ENCODE measurements at regions not wholly inside any gene's neighbourhood (a gene's known extent, or its start where the extent isn't known, plus 50 kb on each side); places are given as distances from the start of the nearest gene placed in this dataset.

- Mint-ChIP-seq H3K4me1 (no peaks in the 10 kb centered on the region), H3K27me3 (no peaks in the 10 kb centered on the region), H3K27ac (no peak overlapping the region), H3K4me3 (no peak overlapping the region), H3K36me3 (ENCODE audit: low read depth) (no peaks in the 10 kb centered on the region), H3K9me3 (no peaks in the 10 kb centered on the region)
- no peak for ATAC-seq
- no peak for DNase-seq
Measured at GRCh38 chr4:133981327-133981726, 220.3 kb downstream of the PABPC4L start.

- no peaks in the 10 kb centered on the region for H3K36me3 Mint-ChIP-seq (ENCODE audit: low read depth)
- DNase-seq: no peak
- ATAC-seq: no peak
- H3K27me3 Mint-ChIP-seq: no peaks in the 10 kb centered on the region
- peaks cover 5% of the 10 kb centered on the region for H3K9me3 Mint-ChIP-seq
- H3K4me3 Mint-ChIP-seq: no peak overlapping the region
- no peaks in the 10 kb centered on the region for H3K4me1 Mint-ChIP-seq
- no peak overlapping the region for H3K27ac Mint-ChIP-seq
Measured at GRCh38 chr4:133972586-133972985, 229.0 kb downstream of the PABPC4L start.

GRCh38 chr4:133969202-133969848 is 232.3 kb downstream of the PABPC4L start:
- DNase-seq: no peak
- H3K9me3 Mint-ChIP-seq: peaks cover 15% of the 10 kb centered on the region
- no peaks in the 10 kb centered on the region for H3K27me3 Mint-ChIP-seq
- no peak for ATAC-seq
- no peak overlapping the region for H3K27ac Mint-ChIP-seq
- no peaks in the 10 kb centered on the region for H3K36me3 Mint-ChIP-seq (ENCODE audit: low read depth)
- no peaks in the 10 kb centered on the region for H3K4me1 Mint-ChIP-seq
- no peak overlapping the region for H3K4me3 Mint-ChIP-seq

GRCh38 chr4:133968174-133968573 is 233.4 kb downstream of the PABPC4L start:
- no peak overlapping the region for H3K4me3 Mint-ChIP-seq
- H3K4me1 Mint-ChIP-seq: no peaks in the 10 kb centered on the region
- ATAC-seq (no peak), DNase-seq (no peak)
- H3K36me3 Mint-ChIP-seq (ENCODE audit: low read depth): no peaks in the 10 kb centered on the region
- H3K9me3 Mint-ChIP-seq: peaks cover 21% of the 10 kb centered on the region
- no peak overlapping the region for H3K27ac Mint-ChIP-seq
- no peaks in the 10 kb centered on the region for H3K27me3 Mint-ChIP-seq

GRCh38 chr4:133960975-133961374 is 240.6 kb downstream of the PABPC4L start:
- H3K27me3 Mint-ChIP-seq: no peaks in the 10 kb centered on the region
- H3K9me3 Mint-ChIP-seq: peaks cover 27% of the 10 kb centered on the region
- ATAC-seq (no peak), DNase-seq (no peak)
- H3K4me1 Mint-ChIP-seq: no peaks in the 10 kb centered on the region
- H3K4me3 Mint-ChIP-seq: no peak overlapping the region
- H3K27ac Mint-ChIP-seq: no peak overlapping the region
- no peaks in the 10 kb centered on the region for H3K36me3 Mint-ChIP-seq (ENCODE audit: low read depth)

- DNase-seq (no peak), ATAC-seq (no peak)
- no peaks in the 10 kb centered on the region for H3K4me1 Mint-ChIP-seq
- H3K4me3 Mint-ChIP-seq: no peak overlapping the region
- H3K27ac Mint-ChIP-seq: no peak overlapping the region
- no peaks in the 10 kb centered on the region for H3K27me3 Mint-ChIP-seq
- H3K36me3 Mint-ChIP-seq (ENCODE audit: low read depth): no peaks in the 10 kb centered on the region
- peaks cover 8% of the 10 kb centered on the region for H3K9me3 Mint-ChIP-seq
Measured at GRCh38 chr4:133943081-133943480, 258.5 kb downstream of the PABPC4L start.

- Mint-ChIP-seq H3K4me1 (no peaks in the 10 kb centered on the region), H3K36me3 (ENCODE audit: low read depth) (no peaks in the 10 kb centered on the region), H3K4me3 (no peak overlapping the region), H3K9me3 (peaks cover 10% of the 10 kb centered on the region), H3K27me3 (no peaks in the 10 kb centered on the region), H3K27ac (no peak overlapping the region)
- ATAC-seq (no peak), DNase-seq (no peak)
Measured at GRCh38 chr4:133938061-133938460, 263.5 kb downstream of the PABPC4L start.

- Mint-ChIP-seq H3K4me3 (no peak overlapping the region), H3K9me3 (no peaks in the 10 kb centered on the region), H3K36me3 (ENCODE audit: low read depth) (no peaks in the 10 kb centered on the region), H3K4me1 (no peaks in the 10 kb centered on the region), H3K27me3 (no peaks in the 10 kb centered on the region), H3K27ac (no peak overlapping the region)
- DNase-seq (no peak), ATAC-seq (no peak)
Measured at GRCh38 chr4:133929531-133930239, 271.9 kb downstream of the PABPC4L start.

- Mint-ChIP-seq H3K9me3 (no peaks in the 10 kb centered on the region), H3K36me3 (ENCODE audit: low read depth) (no peaks in the 10 kb centered on the region)
- ATAC-seq: no peak
Measured at GRCh38 chr4:133921280-133922195, 280.1 kb downstream of the PABPC4L start.

GRCh38 chr4:133920236-133920635 is 281.4 kb downstream of the PABPC4L start:
- ATAC-seq (no peak), DNase-seq (no peak)
- H3K27ac Mint-ChIP-seq: no peak overlapping the region
- no peaks in the 10 kb centered on the region for H3K4me1 Mint-ChIP-seq
- H3K36me3 Mint-ChIP-seq (ENCODE audit: low read depth): no peaks in the 10 kb centered on the region
- H3K4me3 Mint-ChIP-seq: no peak overlapping the region
- H3K9me3 Mint-ChIP-seq: no peaks in the 10 kb centered on the region
- H3K27me3 Mint-ChIP-seq: no peaks in the 10 kb centered on the region

More at GRCh38 chr4:133921280-133922195, 280.1 kb downstream of the PABPC4L start:
- Mint-ChIP-seq H3K4me1 (no peaks in the 10 kb centered on the region), H3K27ac (no peak overlapping the region), H3K27me3 (no peaks in the 10 kb centered on the region), H3K4me3 (no peak overlapping the region)
- DNase-seq: no peak

- ATAC-seq: no peak
- Mint-ChIP-seq H3K36me3 (ENCODE audit: low read depth) (no peaks in the 10 kb centered on the region), H3K27me3 (no peaks in the 10 kb centered on the region), H3K4me3 (no peak overlapping the region), H3K4me1 (no peaks in the 10 kb centered on the region), H3K27ac (no peak overlapping the region), H3K9me3 (peaks cover 10% of the 10 kb centered on the region)
- DNase-seq: no peak
Measured at GRCh38 chr4:133910165-133910564, 291.4 kb downstream of the PABPC4L start.

- H3K4me1 Mint-ChIP-seq: no peaks in the 10 kb centered on the region
- H3K27me3 Mint-ChIP-seq: no peaks in the 10 kb centered on the region
- peaks cover 2% of the 10 kb centered on the region for H3K9me3 Mint-ChIP-seq
- ATAC-seq: no peak
- no peaks in the 10 kb centered on the region for H3K36me3 Mint-ChIP-seq (ENCODE audit: low read depth)
- H3K4me3 Mint-ChIP-seq: no peak overlapping the region
- no peak for DNase-seq
- no peak overlapping the region for H3K27ac Mint-ChIP-seq
Measured at GRCh38 chr4:133903029-133903428, 298.6 kb downstream of the PABPC4L start.

- no peak for ATAC-seq
- DNase-seq: no peak
- H3K9me3 Mint-ChIP-seq: peaks cover 4% of the 10 kb centered on the region
- no peaks in the 10 kb centered on the region for H3K27me3 Mint-ChIP-seq
- H3K4me1 Mint-ChIP-seq: no peaks in the 10 kb centered on the region
- no peaks in the 10 kb centered on the region for H3K36me3 Mint-ChIP-seq (ENCODE audit: low read depth)
- no peak overlapping the region for H3K4me3 Mint-ChIP-seq
- no peak overlapping the region for H3K27ac Mint-ChIP-seq
Measured at GRCh38 chr4:133891011-133891410, 310.6 kb downstream of the PABPC4L start.

- DNase-seq: no peak
- Mint-ChIP-seq H3K27ac (no peak overlapping the region), H3K27me3 (no peaks in the 10 kb centered on the region), H3K36me3 (ENCODE audit: low read depth) (no peaks in the 10 kb centered on the region), H3K4me3 (no peak overlapping the region), H3K9me3 (peaks cover 4% of the 10 kb centered on the region), H3K4me1 (no peaks in the 10 kb centered on the region)
- ATAC-seq: no peak
Measured at GRCh38 chr4:133887723-133888122, 313.9 kb downstream of the PABPC4L start.

- Mint-ChIP-seq H3K4me1 (no peaks in the 10 kb centered on the region), H3K9me3 (peaks cover 15% of the 10 kb centered on the region), H3K36me3 (ENCODE audit: low read depth) (no peaks in the 10 kb centered on the region), H3K4me3 (no peak overlapping the region), H3K27me3 (no peaks in the 10 kb centered on the region), H3K27ac (no peak overlapping the region)
- ATAC-seq: no peak
- no peak for DNase-seq
Measured at GRCh38 chr4:133869486-133869885, 332.1 kb downstream of the PABPC4L start.

Data from activated naive CD8-positive, alpha-beta T cell treated with anti-CD3 and anti-CD28 coated beads, Interleukin-2, amount 50 U/mL, for 24 hours (primary cell).